ENCODE measurements at regions not wholly inside any gene's neighbourhood (a gene's known extent, or its start where the extent isn't known, plus 50 kb on each side); places are given as distances from the start of the nearest gene placed in this dataset.
"Not testable (repeated sequence)": the region's sequence is repeated elsewhere in the genome, so short reads cannot be mapped to it uniquely, and the experiment has no call there.

DNA sequence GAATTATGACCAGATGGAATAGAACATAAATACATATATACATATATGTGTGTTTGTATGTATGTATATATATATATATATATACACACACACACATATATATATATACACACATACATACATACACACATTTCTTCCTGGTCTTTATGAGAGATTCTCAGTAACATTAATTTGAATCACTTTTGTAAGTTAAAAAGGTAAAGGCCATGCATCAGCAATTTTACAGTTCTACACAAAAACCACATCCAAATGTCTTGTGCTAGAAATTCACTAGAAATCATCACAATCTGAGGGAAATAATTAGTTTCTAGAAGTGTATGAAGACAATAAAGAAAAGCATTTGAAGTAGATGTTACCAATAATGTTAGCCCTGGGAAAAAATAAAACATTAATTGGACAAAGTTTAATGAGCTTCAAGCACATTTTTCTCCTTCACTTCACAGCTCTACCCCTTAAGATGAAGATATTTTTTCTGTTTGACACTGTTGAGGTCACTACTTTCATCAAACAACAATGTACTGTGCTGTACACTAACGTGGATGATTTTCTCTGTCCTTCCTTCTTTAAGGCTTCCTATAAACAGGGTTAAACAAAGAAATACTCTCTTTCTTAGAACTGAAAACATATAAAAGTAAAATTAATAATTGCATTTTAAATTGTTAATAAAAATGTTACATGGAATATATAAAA is 189.2 kb upstream of the NR4A3 start:
- DNase-seq (ENCODE audit: low read depth), result no peak

DNA sequence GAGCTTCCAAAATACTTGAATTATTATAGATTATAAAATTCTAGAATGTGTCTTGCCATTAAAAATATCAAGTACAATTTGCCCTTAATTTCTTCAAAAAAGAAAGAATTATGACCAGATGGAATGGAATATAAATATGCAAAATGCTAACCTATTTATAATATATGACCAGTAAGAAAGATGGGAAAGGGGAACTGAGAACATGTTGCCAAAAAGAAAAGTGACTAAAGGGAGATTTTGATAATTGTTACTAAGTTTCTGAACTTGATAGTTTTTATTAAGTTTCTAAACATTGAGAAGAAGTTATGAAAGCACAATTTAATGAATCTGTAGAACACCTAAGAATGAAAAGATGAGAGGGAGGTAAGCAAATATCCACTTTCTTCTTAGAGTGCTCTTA is 188.4 kb upstream of the NR4A3 start:
- DNase-seq (ENCODE audit: low read depth), result no peak

DNA sequence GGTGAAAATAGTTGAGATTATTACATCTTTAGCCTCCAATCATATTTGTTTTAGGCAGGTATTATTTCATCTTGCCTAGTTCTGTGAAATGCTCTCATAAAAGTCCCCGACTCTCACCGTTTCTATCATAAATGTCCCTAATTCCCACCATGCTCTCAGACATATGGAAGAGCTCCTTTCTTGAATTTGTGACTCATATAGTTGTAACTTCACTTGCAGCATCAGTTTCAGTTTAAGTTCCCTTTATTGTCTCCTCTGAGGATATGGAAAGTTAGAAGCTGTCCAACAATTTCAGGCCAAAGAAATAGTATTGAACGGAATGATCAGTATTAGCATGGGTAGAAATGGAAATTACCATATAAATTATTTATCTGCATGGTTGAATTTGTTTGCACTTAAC is 187.5 kb upstream of the NR4A3 start:
- DNase-seq (ENCODE audit: low read depth), result no peak

DNA sequence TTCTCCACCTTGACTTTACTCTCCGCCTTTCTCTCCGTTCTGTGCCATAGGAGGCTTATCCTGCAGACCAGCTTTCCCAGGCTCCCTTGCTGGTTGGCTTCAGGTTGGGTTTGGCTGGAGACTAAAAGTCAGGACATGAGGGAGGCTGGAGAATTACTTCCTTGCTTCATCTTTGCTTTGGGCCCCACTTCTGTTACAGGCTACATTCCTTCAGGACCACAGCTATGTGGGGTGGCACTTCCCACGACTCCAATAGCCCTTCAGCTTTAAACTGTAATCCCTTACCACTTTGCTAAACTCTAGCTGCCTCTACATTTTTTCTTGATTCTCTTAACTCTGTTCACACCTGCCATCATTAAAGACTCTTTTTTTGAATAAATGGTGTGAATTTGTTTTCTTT is 186.7 kb upstream of the NR4A3 start:
- DNase-seq (ENCODE audit: low read depth), result no peak

DNA sequence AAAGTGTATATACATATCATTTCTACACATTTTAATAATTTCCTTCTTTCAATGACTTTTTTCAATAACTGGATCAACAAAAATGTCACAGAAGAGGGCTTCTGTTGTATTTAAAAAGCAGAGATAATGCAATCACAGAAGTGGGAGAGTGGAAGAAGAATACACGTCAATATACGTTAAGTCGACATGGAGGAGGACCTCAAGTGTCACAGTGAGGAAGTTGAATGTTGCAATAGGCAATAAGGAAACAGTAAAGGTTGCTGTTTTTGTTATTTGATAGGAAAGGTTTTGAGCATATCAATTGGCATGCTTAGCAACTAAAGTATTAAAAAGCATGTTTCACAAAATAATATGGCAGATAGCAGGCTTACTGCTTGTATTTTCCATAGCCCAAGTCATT is 184.0 kb upstream of the NR4A3 start:
- no peak for DNase-seq (ENCODE audit: low read depth)

DNA sequence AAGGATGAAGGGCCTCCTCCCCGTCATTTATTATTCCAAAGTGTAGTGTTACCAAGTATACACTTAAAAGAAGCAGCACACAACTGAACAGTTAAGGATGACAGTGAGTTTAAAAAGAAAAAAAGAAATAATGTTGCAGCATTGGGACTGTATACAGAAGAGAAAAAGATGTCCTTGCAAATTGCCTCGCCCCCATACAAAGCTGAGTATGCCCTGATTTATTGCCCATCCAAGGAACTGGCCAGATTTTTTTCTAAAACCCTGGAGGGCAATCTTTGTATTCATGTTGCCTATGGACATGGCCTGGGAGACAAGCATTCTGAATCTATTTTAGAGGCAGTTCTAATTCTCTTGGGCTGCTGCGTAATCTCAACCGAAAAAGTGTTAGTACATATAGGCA is 182.7 kb upstream of the NR4A3 start:
- DNase-seq (ENCODE audit: low read depth), result no peak

DNA sequence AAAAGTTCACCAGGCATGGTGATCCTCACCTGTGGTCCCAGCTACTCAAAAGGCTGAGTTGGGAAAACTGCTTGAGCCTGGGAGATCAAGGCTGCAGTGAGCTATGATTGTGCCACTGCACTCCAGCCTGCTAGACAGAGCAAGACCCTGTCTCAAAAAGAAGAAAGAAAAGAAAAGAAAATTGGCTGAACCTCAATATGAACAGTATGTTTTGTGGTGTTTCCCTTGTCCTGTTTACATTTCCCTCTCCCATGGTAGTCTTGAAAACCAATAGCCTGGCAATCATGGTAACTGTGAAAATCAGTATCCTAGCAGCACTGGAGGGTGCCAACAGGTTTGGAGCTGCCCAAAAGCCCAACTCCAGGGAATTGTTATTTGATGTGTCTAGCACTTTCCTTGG is 174.1 kb upstream of the NR4A3 start:
- DNase-seq (ENCODE audit: low read depth), result no peak

DNA sequence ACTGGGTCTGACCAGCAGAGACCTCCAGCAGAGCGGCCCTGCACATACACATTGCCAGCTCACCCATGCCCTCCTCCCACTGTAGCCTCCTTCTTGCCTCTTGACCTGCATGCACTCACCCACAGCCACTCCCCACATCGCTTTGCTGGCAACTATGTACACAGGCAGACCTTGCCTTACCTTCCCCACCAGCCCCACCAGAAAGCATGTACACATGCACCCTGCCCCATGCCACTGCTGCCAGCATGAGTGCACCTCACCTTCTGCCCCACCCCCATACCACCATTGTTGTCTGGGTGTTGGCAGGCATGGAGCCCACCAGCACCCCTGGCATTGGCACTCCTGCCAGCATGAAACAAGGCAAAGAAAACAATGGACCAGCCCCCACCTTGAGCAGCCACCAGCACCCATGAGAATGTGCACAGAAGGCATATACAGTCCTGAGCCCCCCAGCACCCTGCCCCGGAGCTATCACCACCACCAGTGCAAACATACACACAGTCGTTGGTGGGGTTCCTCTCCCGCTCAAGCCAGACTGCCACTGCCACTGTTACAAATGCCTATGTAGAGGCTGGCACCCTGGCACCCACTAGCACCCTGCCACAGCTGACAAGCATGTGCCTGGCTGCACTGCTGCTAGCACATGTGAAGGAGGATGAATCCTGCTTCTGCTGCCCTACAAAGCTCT is 171.4 kb upstream of the NR4A3 start:
- DNase-seq (ENCODE audit: low read depth), result no peak

DNA sequence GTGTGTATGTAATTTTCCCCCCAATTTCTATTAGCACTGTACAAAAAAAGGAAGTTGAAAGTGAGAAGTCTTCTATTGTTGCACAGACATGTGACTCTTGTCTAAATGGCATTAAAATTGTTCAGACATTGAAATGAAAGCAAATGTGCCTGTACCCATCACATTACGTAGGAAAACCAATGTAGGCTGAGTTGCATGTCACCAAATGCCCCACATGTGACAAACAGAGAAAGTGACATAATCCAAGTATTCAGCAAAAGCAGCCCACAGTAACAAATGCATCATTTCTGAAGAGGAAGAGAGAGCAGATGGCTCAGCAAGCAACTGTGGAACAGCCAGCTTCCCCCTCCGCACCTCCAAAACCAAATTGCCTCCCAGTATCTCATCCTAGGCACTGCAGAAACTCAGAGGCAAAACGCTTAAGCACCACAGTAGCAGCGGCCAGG is 161.5 kb upstream of the NR4A3 start:
- no peak for DNase-seq (ENCODE audit: low read depth)

DNA sequence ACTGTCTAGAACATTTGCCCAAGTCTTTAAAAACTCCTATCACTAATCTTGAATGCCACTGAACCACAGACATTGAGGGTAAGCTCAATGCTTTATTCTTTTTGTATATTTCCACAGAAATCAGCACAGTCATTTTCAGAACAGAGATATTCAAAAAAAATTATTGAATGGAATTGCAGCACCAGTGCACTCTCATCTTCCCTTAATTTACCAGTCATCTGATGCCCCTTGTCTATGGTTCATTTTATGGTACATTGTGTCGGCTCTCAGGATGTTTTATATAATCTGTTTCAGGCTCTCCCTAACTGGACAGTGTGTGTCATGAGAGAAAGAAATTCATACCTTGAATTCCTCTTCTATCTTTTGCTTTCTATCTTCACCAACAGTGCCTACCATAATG is 158.4 kb upstream of the NR4A3 start:
- no peak for DNase-seq (ENCODE audit: low read depth)

DNA sequence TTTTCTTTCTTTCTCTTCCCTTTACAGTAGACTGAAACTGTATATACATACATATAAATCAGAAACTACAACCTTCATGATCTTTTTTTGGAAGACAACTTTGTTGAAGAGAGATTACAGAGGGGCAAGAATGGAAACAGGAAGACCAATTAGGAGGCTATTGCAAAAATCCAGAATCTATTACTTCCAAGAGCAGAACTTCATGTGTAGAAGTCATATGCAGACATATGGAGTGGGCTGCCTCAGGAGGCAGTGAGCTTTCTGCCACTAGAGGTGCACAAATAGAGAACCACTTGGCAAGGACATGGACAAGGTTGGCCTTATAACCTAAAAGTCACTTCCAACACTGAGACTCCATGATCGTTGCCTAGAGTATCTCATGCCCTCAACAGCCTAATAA is 157.8 kb upstream of the NR4A3 start:
- DNase-seq (ENCODE audit: low read depth), result no peak

DNA sequence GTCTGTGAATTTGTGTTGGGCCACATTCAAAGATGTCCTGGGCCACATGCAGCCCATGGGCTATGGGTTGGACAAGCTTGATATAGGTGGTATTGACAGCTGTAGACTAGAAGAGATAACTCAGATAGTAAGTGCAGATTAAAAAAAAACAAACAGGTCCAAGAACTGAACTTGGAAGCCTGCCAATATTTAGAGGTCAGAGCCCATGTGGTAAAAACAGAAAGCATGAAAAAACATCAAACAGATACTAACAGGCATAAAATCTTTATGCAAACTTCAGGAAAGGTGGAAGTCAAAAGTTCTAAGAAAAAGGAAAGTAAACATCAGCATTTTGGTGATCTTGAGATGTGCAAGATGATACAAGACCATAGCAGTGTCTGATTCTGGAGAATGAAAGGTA is 155.1 kb upstream of the NR4A3 start:
- DNase-seq (ENCODE audit: low read depth), result no peak

DNA sequence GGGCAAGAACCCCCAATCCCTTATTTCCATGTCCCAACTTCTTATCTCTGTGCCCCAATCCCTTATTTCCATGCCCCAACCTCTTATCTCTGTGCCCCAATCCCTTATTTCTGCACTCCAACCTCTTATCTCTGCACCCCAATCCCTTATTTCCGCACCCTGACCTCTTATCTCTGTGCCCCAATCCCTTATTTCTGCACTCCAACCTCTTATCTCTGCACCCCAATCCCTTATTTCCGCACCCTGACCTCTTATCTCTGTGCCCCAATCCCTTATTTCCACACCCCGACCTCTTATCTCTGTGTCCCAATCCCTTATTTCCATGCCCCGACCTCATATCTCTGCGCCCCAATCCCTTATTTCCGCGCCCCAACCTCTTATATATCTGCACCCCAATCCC is 150.8 kb upstream of the NR4A3 start:
- DNase-seq (ENCODE audit: low read depth), result not testable (repeated sequence)

DNA sequence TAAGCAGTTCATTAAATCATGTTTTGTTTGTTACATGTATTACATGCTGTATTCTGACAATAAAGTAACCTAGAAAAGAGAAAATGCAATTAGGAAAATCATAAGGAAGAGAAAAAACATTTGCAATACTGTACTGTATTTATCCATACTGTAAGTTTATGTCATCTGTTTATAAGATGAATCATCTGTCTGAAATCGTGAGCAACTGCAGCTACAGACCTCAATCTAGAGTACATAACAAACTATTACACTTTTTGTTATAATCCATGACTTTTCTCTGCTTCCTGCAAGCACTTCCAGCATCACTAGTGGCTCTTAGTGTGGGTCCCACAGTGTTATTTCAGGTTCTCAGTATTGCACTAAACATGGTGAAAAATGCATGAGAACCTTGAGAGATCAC is 144.4 kb upstream of the NR4A3 start:
- no peak for DNase-seq (ENCODE audit: low read depth)

DNA sequence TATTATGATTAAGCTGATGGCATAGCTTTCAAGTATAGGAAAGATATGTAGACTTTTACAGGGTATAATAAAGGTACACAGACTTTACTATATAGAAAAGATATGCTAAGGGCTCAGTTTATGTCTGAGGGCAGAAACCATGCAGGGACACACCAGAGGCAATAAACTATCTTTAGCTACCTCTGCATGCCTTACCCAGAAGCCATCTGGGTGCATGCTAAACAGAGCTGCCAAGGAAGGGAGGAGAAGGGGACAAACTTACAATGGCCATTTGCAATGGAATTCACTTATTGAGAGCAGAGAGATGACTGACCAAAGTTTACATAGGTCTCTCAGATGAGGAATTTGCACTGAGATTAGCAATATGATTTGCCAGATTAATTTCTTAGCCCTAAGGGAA is 143.1 kb upstream of the NR4A3 start:
- no peak for DNase-seq (ENCODE audit: low read depth)

DNA sequence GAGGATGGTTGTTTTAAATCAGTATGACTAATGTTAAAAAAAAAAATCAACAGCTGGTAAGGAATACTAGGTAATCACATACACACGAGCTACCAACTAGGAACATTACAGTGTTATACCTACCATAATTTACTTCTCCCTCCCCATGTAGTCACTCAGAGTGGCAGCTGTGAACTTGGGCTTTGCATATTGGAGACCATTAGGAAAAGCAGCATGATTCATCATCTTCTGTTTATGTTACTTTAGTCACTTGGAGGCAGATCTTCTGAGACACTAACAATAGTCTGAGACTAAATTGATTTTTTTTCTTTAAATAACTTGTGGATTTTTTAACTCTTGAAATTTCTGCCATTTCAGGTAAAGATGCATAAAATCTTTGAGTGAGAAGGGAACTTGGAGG is 141.5 kb upstream of the NR4A3 start:
- no peak for DNase-seq (ENCODE audit: low read depth)

DNA sequence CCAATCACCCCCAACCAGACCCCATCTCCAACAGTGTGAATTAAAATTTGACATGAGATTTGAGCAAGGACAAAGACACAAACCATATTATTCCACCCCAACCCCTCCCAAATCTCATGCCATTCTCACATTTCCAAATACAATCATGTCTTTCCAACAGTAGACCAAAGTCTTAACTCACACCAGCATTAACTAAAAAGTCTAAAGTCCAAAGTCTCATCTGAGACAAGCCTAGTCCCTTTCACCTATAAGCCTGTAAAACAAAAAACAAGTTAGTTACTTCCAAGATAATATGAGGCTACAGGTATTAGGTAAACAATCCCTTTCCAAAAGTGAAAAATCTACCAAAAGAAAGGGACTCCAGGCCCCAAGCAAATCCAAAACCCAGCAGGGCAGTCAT is 140.6 kb upstream of the NR4A3 start:
- no peak for DNase-seq (ENCODE audit: low read depth)

DNA sequence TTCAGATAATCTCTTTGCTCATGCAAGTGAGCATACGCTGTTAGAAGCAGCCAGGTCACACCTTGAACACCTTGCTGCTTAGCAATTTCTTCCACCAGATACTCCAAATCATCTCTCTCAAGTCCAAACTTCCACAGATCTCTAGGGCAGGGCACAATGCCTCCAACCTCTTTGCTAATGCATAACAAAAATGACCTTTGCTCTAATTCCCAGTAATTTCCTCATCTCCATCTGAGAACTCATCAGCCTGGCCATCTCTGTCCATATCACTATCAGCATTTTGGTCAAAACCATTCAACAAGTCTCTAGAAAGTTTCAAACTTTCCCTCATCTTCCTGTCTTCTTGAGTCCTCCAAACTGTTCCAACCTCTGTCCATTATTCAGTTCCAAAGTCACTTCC is 139.3 kb upstream of the NR4A3 start:
- no peak for DNase-seq (ENCODE audit: low read depth)

DNA sequence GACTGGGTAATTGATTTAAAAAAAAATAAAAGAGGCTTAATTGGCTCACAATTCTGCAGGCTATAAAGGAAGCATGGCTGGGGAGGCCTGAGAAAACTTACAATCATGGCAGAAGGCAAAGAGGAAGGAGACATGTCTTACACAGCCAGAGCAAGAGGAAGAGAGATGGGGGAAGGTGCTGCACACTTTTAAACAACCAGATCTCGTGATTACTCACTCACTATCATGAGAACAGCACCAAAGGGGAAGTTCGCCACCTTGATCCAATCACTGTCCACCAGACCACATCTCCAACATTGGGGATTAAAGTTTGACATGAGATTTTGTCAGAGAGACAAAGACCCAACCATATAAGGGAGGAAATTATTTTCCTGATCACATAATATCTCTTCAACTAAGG is 138.8 kb upstream of the NR4A3 start:
- DNase-seq (ENCODE audit: low read depth), result no peak

DNA sequence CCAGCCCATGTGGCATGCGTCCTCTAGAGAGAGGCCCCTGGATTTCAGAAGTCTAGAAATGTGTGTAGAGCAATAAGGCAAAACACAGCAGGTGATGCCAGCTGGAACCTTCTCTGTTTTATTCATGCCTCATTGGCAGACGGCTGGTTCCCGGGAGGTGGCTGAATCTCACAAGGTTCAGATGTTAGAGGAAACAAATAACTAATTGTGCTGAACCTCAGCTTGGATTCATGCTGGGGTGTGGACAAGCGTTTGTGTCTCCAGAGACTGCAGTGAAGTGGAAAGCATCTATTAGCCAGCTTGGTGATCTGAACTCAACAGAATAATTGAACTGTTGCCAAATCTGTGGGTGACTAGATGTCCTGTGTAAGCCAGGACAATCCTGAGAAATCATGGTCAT is 131.1 kb upstream of the NR4A3 start:
- DNase-seq (ENCODE audit: low read depth), result no peak

DNA sequence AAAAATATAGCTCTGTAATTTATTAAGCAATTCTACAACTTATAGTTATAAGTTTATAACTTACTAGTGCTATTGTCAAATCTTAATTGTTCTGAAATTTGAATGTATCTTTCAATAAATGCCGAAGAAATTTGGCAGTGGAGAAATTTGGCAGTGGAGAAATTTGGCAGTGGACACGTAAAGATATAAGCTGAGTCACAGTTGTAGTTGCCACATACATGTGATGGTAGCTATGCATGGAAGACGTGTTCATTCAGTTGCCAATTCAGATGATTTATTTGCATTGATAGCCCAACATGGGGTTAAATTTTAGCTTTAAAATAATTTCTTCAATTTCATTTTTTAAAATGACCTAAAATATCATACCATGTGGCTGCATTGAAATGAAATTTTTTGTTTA is 127.8 kb upstream of the NR4A3 start:
- DNase-seq (ENCODE audit: low read depth), result no peak

DNA sequence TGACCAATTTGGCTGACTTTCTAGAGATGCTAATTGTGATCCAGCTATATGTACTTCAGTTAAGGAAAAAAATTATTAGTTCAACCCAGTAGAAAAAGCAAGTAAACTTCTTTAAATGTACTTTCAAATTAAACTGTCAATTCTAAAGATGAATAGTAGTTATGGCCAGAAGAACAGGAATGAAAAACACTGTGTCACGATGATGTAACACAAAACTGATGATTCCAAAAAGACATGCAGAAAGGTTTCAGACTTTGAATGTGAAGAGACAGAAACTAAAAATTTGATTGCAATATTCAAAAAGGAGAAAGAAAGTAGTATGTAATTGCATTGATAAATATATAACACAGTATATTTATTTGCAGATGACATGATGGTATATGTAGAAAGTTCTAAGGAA is 127.3 kb upstream of the NR4A3 start:
- no peak for DNase-seq (ENCODE audit: low read depth)

DNA sequence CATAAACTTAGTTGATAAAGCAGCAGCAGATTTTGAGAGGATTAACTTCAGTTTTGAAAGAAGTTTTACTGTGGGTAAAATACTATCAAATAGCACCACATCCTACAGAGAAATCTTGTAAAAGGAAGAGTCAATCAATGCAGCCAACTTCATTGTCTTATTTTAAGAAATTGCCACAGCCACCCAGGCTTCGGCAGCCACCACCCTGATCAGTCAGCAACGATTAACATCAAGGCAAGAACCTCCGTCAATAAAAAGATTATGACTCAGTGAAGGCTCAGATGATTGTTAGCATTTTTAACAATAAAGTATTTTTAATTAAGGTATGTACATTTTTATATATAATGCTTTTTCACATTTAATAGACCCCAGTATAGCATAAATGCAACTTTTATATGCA is 122.3 kb upstream of the NR4A3 start:
- DNase-seq (ENCODE audit: low read depth), result no peak

DNA sequence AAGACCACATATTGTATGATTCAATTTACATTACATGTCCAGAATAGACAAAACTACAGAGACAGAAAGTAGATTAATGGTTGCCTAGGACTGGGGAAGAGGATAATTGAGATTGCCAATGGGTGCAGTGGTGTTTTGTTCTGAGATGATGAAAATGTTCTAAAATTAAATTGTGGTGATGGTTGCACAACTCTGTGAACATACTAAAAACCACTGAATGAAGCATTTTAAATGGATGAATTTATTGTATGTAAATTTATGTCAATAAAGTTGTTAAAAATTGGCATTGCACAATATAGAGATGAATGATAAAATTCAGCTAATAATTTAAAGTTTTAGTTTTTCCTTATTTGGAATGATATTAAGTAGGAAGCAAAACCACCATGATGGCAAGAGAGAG is 109.5 kb upstream of the NR4A3 start:
- no peak for DNase-seq (ENCODE audit: low read depth)
